ENCODE measurements at regions not wholly inside any gene's neighbourhood (a gene's known extent, or its start where the extent isn't known, plus 50 kb on each side); places are given as distances from the start of the nearest gene placed in this dataset.

- DNase-seq: no peak
These were observed 87.3 kb downstream of the ADRA2C start for GRCh38 chr4:3853388-3854035.

- no peak for DNase-seq
These were observed 88.5 kb downstream of the ADRA2C start for GRCh38 chr4:3854661-3855060.

- no peak for DNase-seq
These were observed 89.5 kb downstream of the ADRA2C start for GRCh38 chr4:3855646-3856045.

- no peak for DNase-seq
These were observed 90.5 kb downstream of the ADRA2C start for GRCh38 chr4:3856604-3857204.

- DNase-seq: no peak
These were observed 91.2 kb downstream of the ADRA2C start for GRCh38 chr4:3857269-3857926.

- no peak for DNase-seq
These were observed 92.0 kb downstream of the ADRA2C start for GRCh38 chr4:3858046-3858730.

GRCh38 chr4:3858765-3859388 is 92.7 kb downstream of the ADRA2C start:
- DNase-seq: no peak

- DNase-seq: no peak
These were observed 93.4 kb downstream of the ADRA2C start for GRCh38 chr4:3859571-3859970.

- no peak for DNase-seq
These were observed 94.1 kb downstream of the ADRA2C start for GRCh38 chr4:3860061-3860912.

- DNase-seq: no peak
These were observed 94.9 kb downstream of the ADRA2C start for GRCh38 chr4:3860913-3861636.

- DNase-seq: no peak
These were observed 95.8 kb downstream of the ADRA2C start for GRCh38 chr4:3861720-3862639.

GRCh38 chr4:3862640-3863420 is 96.6 kb downstream of the ADRA2C start:
- no peak for DNase-seq

- DNase-seq: no peak
These were observed 97.9 kb downstream of the ADRA2C start for GRCh38 chr4:3863841-3864741.

- DNase-seq: no peak
These were observed 98.8 kb downstream of the ADRA2C start for GRCh38 chr4:3864742-3865721.

- no peak for DNase-seq
These were observed 100.0 kb downstream of the ADRA2C start for GRCh38 chr4:3865986-3866812.

GRCh38 chr4:3866813-3867129 is 100.6 kb downstream of the ADRA2C start:
- no peak for DNase-seq
